ENCODE measurements at regions not wholly inside any gene's neighbourhood (a gene's known extent, or its start where the extent isn't known, plus 50 kb on each side); places are given as distances from the start of the nearest gene placed in this dataset.

- TF ChIP-seq POLR2A (IDR thresholded peaks at IDR 0.05) = no peak
- TF ChIP-seq CTCF (IDR thresholded peaks at IDR 0.05) = no peak
These were observed 746.1 kb upstream of the DDX18 start for GRCh38 chr2:117068371-117068770.

Data from Peyer's patch (tissue), 4 donors.